Stimulated activated naive B cell treated with anti-CD40 and anti-IgM and Interleukin-4, amounts not matched to agents 10 μg/mL and 1 μg/mL and 100 μg/mL, for 72 hours (primary cell): ENCODE measurements at regions not wholly inside any gene's neighbourhood (a gene's known extent, or its start where the extent isn't known, plus 50 kb on each side); places are given as distances from the start of the nearest gene placed in this dataset.
"Not testable (repeated sequence)": the region's sequence is repeated elsewhere in the genome, so short reads cannot be mapped to it uniquely, and the experiment has no call there.

Experiments
- ATAC-seq, 2 donors: fragments of 150-1000 bp; cut with Tn5 transposase; replicated peaks; 2 replicates each; pipeline ENCODE4 v1.10.0; 2021; ENCODE audit warnings: moderate library complexity in 1 of 2
- DNase-seq: peaks from one replicate; pipeline ENCODE4 v3.0.0; 2021
- H3K27ac Mint-ChIP-seq: one replicate; pipeline ENCODE4 v1.8.0; 2022; ENCODE audit warnings: mild to moderate bottlenecking, mixed read lengths
- H3K27me3 Mint-ChIP-seq, 2 donors: one replicate each; pipeline ENCODE4 v1.8.0; 2022; ENCODE audit warnings: mixed read lengths in 2 of 2
- H3K36me3 Mint-ChIP-seq, 2 donors: one replicate each; pipeline ENCODE4 v1.8.0; 2022; ENCODE audit warnings: mixed read lengths in 2 of 2, mild to moderate bottlenecking in 1 of 2
- H3K4me1 Mint-ChIP-seq, 2 donors: one replicate each; pipeline ENCODE4 v1.8.0; 2022; ENCODE audit warnings: mixed read lengths in 2 of 2, mild to moderate bottlenecking in 1 of 2
- H3K4me3 Mint-ChIP-seq, 2 donors: one replicate each; pipeline ENCODE4 v1.8.0; 2022; ENCODE audit warnings: mild to moderate bottlenecking in 2 of 2, mixed read lengths in 2 of 2, moderate library complexity in 1 of 2
- H3K9me3 Mint-ChIP-seq, 2 donors: one replicate each; pipeline ENCODE4 v1.8.0; 2022; ENCODE audit warnings: mixed read lengths in 2 of 2, mild to moderate bottlenecking in 1 of 2

GRCh38 chrX:30008031-30008430, 207.3 kb upstream of the MAGEB2 start:
- no peak overlapping the region for H3K27ac Mint-ChIP-seq
- ATAC-seq (no peak), DNase-seq (no peak)
- H3K4me3 Mint-ChIP-seq = no peak overlapping the region
- H3K4me1 Mint-ChIP-seq = no peaks in the 10 kb centered on the region
- peaks cover 0 to 3% of the 10 kb centered on the region in 2 donors for H3K9me3 Mint-ChIP-seq
- peaks cover 0 to 3% of the 10 kb centered on the region in 2 donors for H3K27me3 Mint-ChIP-seq
- H3K36me3 Mint-ChIP-seq = no peaks in the 10 kb centered on the region

- no peak for ATAC-seq
- no peaks in the 10 kb centered on the region for H3K36me3 Mint-ChIP-seq
- H3K27me3 Mint-ChIP-seq = peaks cover 0 to 3% of the 10 kb centered on the region in 2 donors
- H3K4me3 Mint-ChIP-seq = no peak overlapping the region
- DNase-seq = no peak
- H3K9me3 Mint-ChIP-seq = peaks cover 0 to 3% of the 10 kb centered on the region in 2 donors
- H3K27ac Mint-ChIP-seq = no peak overlapping the region
- no peaks in the 10 kb centered on the region for H3K4me1 Mint-ChIP-seq
Observed at GRCh38 chrX:30010471-30010870, 204.9 kb upstream of the MAGEB2 start.

GRCh38 chrX:30015440-30015839, 199.9 kb upstream of the MAGEB2 start:
- Mint-ChIP-seq H3K9me3 (peaks cover under 1 to 2% of the 10 kb centered on the region in 2 donors), H3K4me1 (no peaks in the 10 kb centered on the region), H3K36me3 (no peaks in the 10 kb centered on the region), H3K4me3 (no peak overlapping the region), H3K27me3 (no peaks in the 10 kb centered on the region), H3K27ac (no peak overlapping the region)
- ATAC-seq = no peak
- DNase-seq = no peak

- no peak for ATAC-seq
- no peak for DNase-seq
- Mint-ChIP-seq H3K27me3 (no peaks in the 10 kb centered on the region), H3K4me3 (no peak overlapping the region), H3K36me3 (no peaks in the 10 kb centered on the region), H3K4me1 (no peaks in the 10 kb centered on the region), H3K9me3 (no peaks in the 10 kb centered on the region), H3K27ac (no peak overlapping the region)
Observed at GRCh38 chrX:30027636-30028035, 187.7 kb upstream of the MAGEB2 start.

GRCh38 chrX:30036406-30036805, 179.0 kb upstream of the MAGEB2 start:
- not testable (repeated sequence) for H3K36me3 Mint-ChIP-seq, H3K4me1 Mint-ChIP-seq, DNase-seq, H3K4me3 Mint-ChIP-seq, H3K27me3 Mint-ChIP-seq, H3K27ac Mint-ChIP-seq, H3K9me3 Mint-ChIP-seq, ATAC-seq

GRCh38 chrX:30039768-30040167, 175.6 kb upstream of the MAGEB2 start:
- Mint-ChIP-seq H3K36me3 (no peaks in the 10 kb centered on the region), H3K27ac (no peak overlapping the region), H3K27me3 (no peaks in the 10 kb centered on the region), H3K4me1 (no peaks in the 10 kb centered on the region), H3K4me3 (no peak overlapping the region), H3K9me3 (peaks cover 0 to 1% of the 10 kb centered on the region in 2 donors)
- no peak for DNase-seq
- ATAC-seq = no peak

- Mint-ChIP-seq H3K36me3 (no peaks in the 10 kb centered on the region), H3K9me3 (no peaks in the 10 kb centered on the region), H3K4me3 (no peak overlapping the region), H3K27me3 (no peaks in the 10 kb centered on the region), H3K27ac (no peak overlapping the region), H3K4me1 (no peaks in the 10 kb centered on the region)
- DNase-seq (no peak), ATAC-seq (no peak)
Observed at GRCh38 chrX:30060718-30061117, 154.6 kb upstream of the MAGEB2 start.

GRCh38 chrX:30065226-30065625, 150.1 kb upstream of the MAGEB2 start:
- H3K36me3 Mint-ChIP-seq = no peaks in the 10 kb centered on the region
- H3K9me3 Mint-ChIP-seq = peaks cover 0 to 4% of the 10 kb centered on the region in 2 donors
- DNase-seq = no peak

GRCh38 chrX:30067677-30068076, 147.7 kb upstream of the MAGEB2 start:
- no peaks in the 10 kb centered on the region for H3K4me1 Mint-ChIP-seq
- DNase-seq (no peak), ATAC-seq (no peak)
- no peaks in the 10 kb centered on the region for H3K27me3 Mint-ChIP-seq
- no peak overlapping the region for H3K27ac Mint-ChIP-seq
- H3K36me3 Mint-ChIP-seq = no peaks in the 10 kb centered on the region
- no peak overlapping the region for H3K4me3 Mint-ChIP-seq
- H3K9me3 Mint-ChIP-seq = peaks cover 0 to 4% of the 10 kb centered on the region in 2 donors

More at GRCh38 chrX:30065226-30065625, 150.1 kb upstream of the MAGEB2 start:
- Mint-ChIP-seq H3K4me1 (no peaks in the 10 kb centered on the region), H3K27ac (no peak overlapping the region), H3K4me3 (no peak overlapping the region), H3K27me3 (no peaks in the 10 kb centered on the region)
- ATAC-seq = no peak

GRCh38 chrX:30085571-30085970, 129.8 kb upstream of the MAGEB2 start:
- no peak for ATAC-seq
- Mint-ChIP-seq H3K27ac (no peak overlapping the region), H3K36me3 (no peaks in the 10 kb centered on the region), H3K4me3 (no peak overlapping the region), H3K9me3 (peaks cover 0 to 5% of the 10 kb centered on the region in 2 donors), H3K27me3 (no peaks in the 10 kb centered on the region), H3K4me1 (no peaks in the 10 kb centered on the region)
- DNase-seq = no peak

GRCh38 chrX:30111431-30111830, 103.9 kb upstream of the MAGEB2 start:
- Mint-ChIP-seq H3K4me1 (no peaks in the 10 kb centered on the region), H3K27me3 (no peaks in the 10 kb centered on the region), H3K9me3 (no peaks in the 10 kb centered on the region), H3K36me3 (no peaks in the 10 kb centered on the region), H3K27ac (no peak overlapping the region), H3K4me3 (no peak overlapping the region)
- ATAC-seq = no peak
- no peak for DNase-seq

- DNase-seq (no peak), ATAC-seq (peak in 1 of 2 donors; percentile 39)
- Mint-ChIP-seq H3K27ac (no peak overlapping the region), H3K27me3 (no peaks in the 10 kb centered on the region), H3K9me3 (peaks cover 0 to 6% of the 10 kb centered on the region in 2 donors), H3K4me3 (no peak overlapping the region), H3K36me3 (no peaks in the 10 kb centered on the region), H3K4me1 (no peaks in the 10 kb centered on the region)
Observed at GRCh38 chrX:30141966-30142365, 73.4 kb upstream of the MAGEB2 start.

- Mint-ChIP-seq H3K4me1 (no peaks in the 10 kb centered on the region), H3K27me3 (no peaks in the 10 kb centered on the region), H3K9me3 (peaks cover 0 to 6% of the 10 kb centered on the region in 2 donors), H3K4me3 (no peak overlapping the region), H3K36me3 (no peaks in the 10 kb centered on the region), H3K27ac (no peak overlapping the region)
- DNase-seq (no peak), ATAC-seq (no peak)
Observed at GRCh38 chrX:30144221-30144620, 71.1 kb upstream of the MAGEB2 start.

- H3K27me3 Mint-ChIP-seq = no peaks in the 10 kb centered on the region
- H3K27ac Mint-ChIP-seq = no peak overlapping the region
- DNase-seq = no peak
- no peaks in the 10 kb centered on the region for H3K36me3 Mint-ChIP-seq
- ATAC-seq = no peak
- no peak overlapping the region for H3K4me3 Mint-ChIP-seq
- peaks cover 0 to 4% of the 10 kb centered on the region in 2 donors for H3K9me3 Mint-ChIP-seq
- no peaks in the 10 kb centered on the region for H3K4me1 Mint-ChIP-seq
Observed at GRCh38 chrX:30144971-30145731, 70.2 kb upstream of the MAGEB2 start.

- H3K27me3 Mint-ChIP-seq = no peaks in the 10 kb centered on the region
Observed at GRCh38 chrX:30147996-30148643, 67.2 kb upstream of the MAGEB2 start.

More at GRCh38 chrX:30147996-30148643, 67.2 kb upstream of the MAGEB2 start:
- Mint-ChIP-seq H3K4me1 (no peaks in the 10 kb centered on the region), H3K4me3 (no peak overlapping the region), H3K9me3 (no peaks in the 10 kb centered on the region), H3K36me3 (no peaks in the 10 kb centered on the region), H3K27ac (no peak overlapping the region)
- DNase-seq (no peak), ATAC-seq (no peak)
